ENCODE measurements at regions not wholly inside any gene's neighbourhood (a gene's known extent, or its start where the extent isn't known, plus 50 kb on each side); places are given as distances from the start of the nearest gene placed in this dataset.

- no peak overlapping the region for H3K4me3 ChIP-seq (ENCODE audit: low read depth, low read length)
- no peak for DNase-seq (ENCODE audit: low read depth)
- TF ChIP-seq CTCF (IDR thresholded peaks at IDR 0.05; ENCODE audit: insufficient read depth, low read length): no peak
These were observed 2200.5 kb downstream of the MAT2B start for GRCh38 chr5:165705960-165706359.

- no peak overlapping the region for H3K4me3 ChIP-seq (ENCODE audit: low read depth, low read length)
- TF ChIP-seq CTCF (IDR thresholded peaks at IDR 0.05; ENCODE audit: insufficient read depth, low read length): no peak
- DNase-seq (ENCODE audit: low read depth): no peak
These were observed 2206.6 kb downstream of the MAT2B start for GRCh38 chr5:165712011-165712410.

GRCh38 chr5:165714598-165714997, 2209.2 kb downstream of the MAT2B start:
- no peak overlapping the region for H3K4me3 ChIP-seq (ENCODE audit: low read depth, low read length)
- DNase-seq (ENCODE audit: low read depth): no peak
- no peak for TF ChIP-seq CTCF (IDR thresholded peaks at IDR 0.05; ENCODE audit: insufficient read depth, low read length)

GRCh38 chr5:165720901-165721300, 2215.5 kb downstream of the MAT2B start:
- DNase-seq (ENCODE audit: low read depth): no peak
- H3K4me3 ChIP-seq (ENCODE audit: low read depth, low read length): no peak overlapping the region
- TF ChIP-seq CTCF (IDR thresholded peaks at IDR 0.05; ENCODE audit: insufficient read depth, low read length): no peak

- DNase-seq (ENCODE audit: low read depth): no peak
- no peak for TF ChIP-seq CTCF (IDR thresholded peaks at IDR 0.05; ENCODE audit: insufficient read depth, low read length)
- H3K4me3 ChIP-seq (ENCODE audit: low read depth, low read length): no peak overlapping the region
These were observed 2217.0 kb downstream of the MAT2B start for GRCh38 chr5:165722401-165722800.

- no peak for DNase-seq (ENCODE audit: low read depth)
- H3K4me3 ChIP-seq (ENCODE audit: low read depth, low read length): no peak overlapping the region
- no peak for TF ChIP-seq CTCF (IDR thresholded peaks at IDR 0.05; ENCODE audit: insufficient read depth, low read length)
These were observed 2218.5 kb downstream of the MAT2B start for GRCh38 chr5:165723931-165724330.

- no peak overlapping the region for H3K4me3 ChIP-seq (ENCODE audit: low read depth, low read length)
- no peak for DNase-seq (ENCODE audit: low read depth)
- TF ChIP-seq CTCF (IDR thresholded peaks at IDR 0.05; ENCODE audit: insufficient read depth, low read length): no peak
These were observed 2223.0 kb downstream of the MAT2B start for GRCh38 chr5:165728425-165728824.
